H7 (cell line): ENCODE measurements at regions not wholly inside any gene's neighbourhood (a gene's known extent, or its start where the extent isn't known, plus 50 kb on each side); places are given as distances from the start of the nearest gene placed in this dataset.
"Not testable (repeated sequence)": the region's sequence is repeated elsewhere in the genome, so short reads cannot be mapped to it uniquely, and the experiment has no call there.

ENCODE experiments used
- DNase-seq: peaks from one replicate; pipeline ENCODE4 v3.0.0; 2012
- H3K27me3 ChIP-seq: 2 replicates; pipeline ENCODE4 v1.6.0; 2011; ENCODE audit warnings: mild to moderate bottlenecking, low read length; ENCODE audit not compliant: control insufficient read depth, insufficient read depth
- H3K36me3 ChIP-seq: replicated peaks from 2 replicates; pipeline ENCODE4 v1.5.1; 2011; ENCODE audit warnings: low read length; ENCODE audit not compliant: control insufficient read depth, insufficient read depth
- H3K4me3 ChIP-seq: 2 replicates; pipeline ENCODE4 v1.5.1; 2011; ENCODE audit warnings: low read depth, mild to moderate bottlenecking, control low read depth, low read length, moderate library complexity; ENCODE audit not compliant: insufficient read depth

- DNase-seq: no peak
- Histone ChIP-seq H3K27me3 (no peaks in the 10 kb centered on the region), H3K36me3 (no peaks in the 10 kb centered on the region), H3K4me3 (no peak overlapping the region)
Observed at GRCh38 chr20:53728359-53728758, 134.7 kb upstream of the ZNF217 start.

- H3K4me3 ChIP-seq, DNase-seq, H3K36me3 ChIP-seq, H3K27me3 ChIP-seq: not testable (repeated sequence)
Observed at GRCh38 chr20:53727239-53727638, 133.6 kb upstream of the ZNF217 start.

GRCh38 chr20:53725575-53725970 lies 131.9 kb upstream of the ZNF217 start:
- H3K27me3 ChIP-seq: no peaks in the 10 kb centered on the region
- no peak for DNase-seq
- H3K4me3 ChIP-seq: no peak overlapping the region
- no peaks in the 10 kb centered on the region for H3K36me3 ChIP-seq

GRCh38 chr20:53723621-53724020 lies 130.0 kb upstream of the ZNF217 start:
- no peaks in the 10 kb centered on the region for H3K36me3 ChIP-seq
- no peak for DNase-seq

GRCh38 chr20:53723045-53723444 lies 129.4 kb upstream of the ZNF217 start:
- Histone ChIP-seq H3K27me3 (no peaks in the 10 kb centered on the region), H3K4me3 (no peak overlapping the region), H3K36me3 (no peaks in the 10 kb centered on the region)
- DNase-seq: no peak

More at GRCh38 chr20:53723621-53724020, 130.0 kb upstream of the ZNF217 start:
- Histone ChIP-seq H3K27me3 (no peaks in the 10 kb centered on the region), H3K4me3 (no peak overlapping the region)

GRCh38 chr20:53722515-53723036 lies 128.9 kb upstream of the ZNF217 start:
- no peak overlapping the region for H3K4me3 ChIP-seq
- DNase-seq: no peak
- H3K27me3 ChIP-seq: no peaks in the 10 kb centered on the region
- H3K36me3 ChIP-seq: no peaks in the 10 kb centered on the region

GRCh38 chr20:53721445-53721963 lies 127.9 kb upstream of the ZNF217 start:
- H3K27me3 ChIP-seq, H3K36me3 ChIP-seq, H3K4me3 ChIP-seq, DNase-seq: not testable (repeated sequence)

- not testable (repeated sequence) for H3K36me3 ChIP-seq, H3K27me3 ChIP-seq, H3K4me3 ChIP-seq, DNase-seq
Observed at GRCh38 chr20:53719171-53719803, 125.6 kb upstream of the ZNF217 start.

- no peak for DNase-seq
- Histone ChIP-seq H3K27me3 (no peaks in the 10 kb centered on the region), H3K4me3 (no peak overlapping the region), H3K36me3 (no peaks in the 10 kb centered on the region)
Observed at GRCh38 chr20:53718142-53719021, 124.7 kb upstream of the ZNF217 start.

- no peaks in the 10 kb centered on the region for H3K27me3 ChIP-seq
- no peak overlapping the region for H3K4me3 ChIP-seq
- no peaks in the 10 kb centered on the region for H3K36me3 ChIP-seq
- no peak for DNase-seq
Observed at GRCh38 chr20:53716395-53716794, 122.8 kb upstream of the ZNF217 start.

GRCh38 chr20:53714524-53714923 lies 120.9 kb upstream of the ZNF217 start:
- Histone ChIP-seq H3K4me3 (no peak overlapping the region), H3K27me3 (no peaks in the 10 kb centered on the region), H3K36me3 (no peaks in the 10 kb centered on the region)
- no peak for DNase-seq

GRCh38 chr20:53713328-53714056 lies 119.9 kb upstream of the ZNF217 start:
- DNase-seq: peak; percentile 54
- H3K36me3 ChIP-seq: no peaks in the 10 kb centered on the region
- no peaks in the 10 kb centered on the region for H3K27me3 ChIP-seq
- H3K4me3 ChIP-seq: no peak overlapping the region

GRCh38 chr20:53712212-53712977 lies 118.8 kb upstream of the ZNF217 start:
- Histone ChIP-seq H3K4me3 (no peak overlapping the region), H3K27me3 (no peaks in the 10 kb centered on the region), H3K36me3 (no peaks in the 10 kb centered on the region)
- peak; percentile 60 for DNase-seq
